MM.1S (cell line): ENCODE measurements at regions not wholly inside any gene's neighbourhood (a gene's known extent, or its start where the extent isn't known, plus 50 kb on each side); places are given as distances from the start of the nearest gene placed in this dataset.

Experiments
- CTCF ChIP-seq: fragments of 300-600 bp; sonication (generic); IDR thresholded peaks from 2 replicates; pipeline ENCODE4 v1.5.1; 2016; ENCODE audit warnings: antibody characterized with exemption, low read length, mixed read lengths
- EZH2 ChIP-seq: fragments of 300-600 bp; sonication (generic); optimal IDR thresholded peaks from 2 replicates; pipeline ENCODE3; 2017; ENCODE audit warnings: low read depth, mild to moderate bottlenecking, antibody characterized with exemption, low read length, mixed read lengths

DNA sequence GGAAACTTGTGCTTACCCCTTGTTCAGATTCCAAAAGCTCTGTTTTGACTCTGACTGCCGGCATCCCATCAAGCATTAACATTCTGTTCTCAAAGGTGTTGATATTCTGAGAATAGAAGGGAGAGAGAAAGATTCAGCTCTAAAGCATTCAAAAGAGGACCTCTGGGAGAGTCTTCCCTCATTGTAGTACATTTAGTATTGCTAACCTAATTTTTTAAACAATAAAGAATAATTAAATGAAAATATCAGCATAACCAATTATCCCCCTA lies 190.3 kb downstream of the KLF12 start:
- TF ChIP-seq CTCF: no peak
- no peak for TF ChIP-seq EZH2
